HEK293T (cell line): ENCODE measurements at regions not wholly inside any gene's neighbourhood (a gene's known extent, or its start where the extent isn't known, plus 50 kb on each side); places are given as distances from the start of the nearest gene placed in this dataset.

ENCODE experiments used
- CTCF ChIA-PET: fragments of 350-600 bp; formaldehyde crosslinking; extraction: SDS; loops from one replicate; lab custom pipeline; 2021; ENCODE audit warnings: antibody characterized with exemption, inconsistent platforms; lab: Yijun Ruan, JAX
- POLR2A ChIA-PET: fragments of 350-600 bp; formaldehyde crosslinking; extraction: SDS; loops from one replicate; lab custom pipeline; 2020; ENCODE audit warnings: antibody characterized with exemption, inconsistent platforms; lab: Yijun Ruan, JAX
- DNase-seq: peaks from one replicate; pipeline ENCODE4 v3.0.0; 2012; ENCODE audit warnings: mixed read lengths; ENCODE audit errors: extremely low spot score
- ARNT ChIP-seq: fragments of 450-650 bp; IDR thresholded peaks from 2 replicates; pipeline ENCODE4 v1.6.1; 2017; ENCODE audit warnings: mild to moderate bottlenecking
- BHLHE40 ChIP-seq: fragments of 450-650 bp; IDR thresholded peaks from 2 replicates; pipeline ENCODE4 v1.6.1; 2016; ENCODE audit warnings: mild to moderate bottlenecking, moderate library complexity, borderline replicate concordance
- CTBP1 ChIP-seq: fragments of 450-650 bp; IDR thresholded peaks from 2 replicates; pipeline ENCODE4 v1.6.1; 2016; ENCODE audit warnings: borderline replicate concordance
- ELF4 ChIP-seq: fragments of 450-650 bp; IDR thresholded peaks from 2 replicates; pipeline ENCODE4 v1.6.1; 2017; ENCODE audit warnings: antibody characterized with exemption
- FOXA1 ChIP-seq: fragments of 450-650 bp; IDR thresholded peaks from 2 replicates; pipeline ENCODE4 v1.6.1; 2016; ENCODE audit warnings: mild to moderate bottlenecking
- FOXK2 ChIP-seq: fragments of 450-650 bp; IDR thresholded peaks from 2 replicates; pipeline ENCODE4 v1.6.1; 2016; ENCODE audit warnings: mild to moderate bottlenecking
- FOXM1 ChIP-seq: fragments of 450-650 bp; IDR thresholded peaks from 2 replicates; pipeline ENCODE4 v1.6.1; 2017; ENCODE audit warnings: mild to moderate bottlenecking, borderline replicate concordance
- HDGF ChIP-seq: fragments of 450-650 bp; IDR thresholded peaks from 2 replicates; pipeline ENCODE4 v1.6.1; 2017; ENCODE audit warnings: antibody characterized with exemption, borderline replicate concordance
- L3MBTL2 ChIP-seq: fragments of 450-650 bp; conservative IDR thresholded peaks from 2 replicates; pipeline ENCODE4 v1.6.1; 2016; ENCODE audit warnings: mild to moderate bottlenecking
- LEF1 ChIP-seq: fragments of 450-650 bp; IDR thresholded peaks from 2 replicates; pipeline ENCODE4 v1.6.1; 2017; ENCODE audit warnings: mild to moderate bottlenecking, borderline replicate concordance
- NFRKB ChIP-seq: fragments of 450-650 bp; IDR thresholded peaks from 2 replicates; pipeline ENCODE4 v1.6.1; 2016; ENCODE audit warnings: mild to moderate bottlenecking, moderate library complexity
- SP1 ChIP-seq: fragments of 450-650 bp; IDR thresholded peaks from 2 replicates; pipeline ENCODE4 v1.6.1; 2017
- SUZ12 ChIP-seq: fragments of 450-650 bp; IDR thresholded peaks from 2 replicates; pipeline ENCODE4 v1.6.1; 2016; ENCODE audit warnings: mild to moderate bottlenecking
- TARDBP ChIP-seq: fragments of 450-650 bp; IDR thresholded peaks from 2 replicates; pipeline ENCODE4 v1.6.1; 2016
- ZNF384 ChIP-seq: fragments of 450-650 bp; IDR thresholded peaks from 2 replicates; pipeline ENCODE4 v1.6.1; 2016
- TF ChIP-seq, protein P1 (sequence below): fragments of 450-650 bp; IDR thresholded peaks from 2 replicates; pipeline ENCODE4 v1.6.1; 2016

DNA sequence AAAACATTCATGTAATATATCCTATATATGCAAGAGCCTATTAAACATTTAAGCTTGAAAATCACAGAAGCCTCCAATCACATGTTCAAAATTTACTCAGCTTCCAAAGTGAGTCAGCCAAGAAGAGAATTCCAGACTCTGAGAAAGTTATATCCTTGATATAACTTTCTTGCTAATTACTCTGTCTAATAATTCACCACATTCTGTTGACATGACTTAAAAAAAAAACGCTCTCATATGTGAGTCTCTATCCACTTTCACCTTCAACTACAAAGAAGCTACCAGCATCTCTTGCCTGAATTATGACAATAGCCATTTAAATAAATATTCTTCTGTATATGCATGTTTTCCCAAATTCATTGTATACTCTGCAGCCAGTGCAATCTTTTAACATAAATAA is 1116.3 kb upstream of the CADM2 start:
- DNase-seq, result no peak
- ChIA-PET POLR2A (no interaction called here), CTCF (no interaction called here)
- TF ChIP-seq SP1 (no peak), FOXA1 (no peak), LEF1 (no peak), ZNF384 (no peak), ELF4 (no peak), SUZ12 (no peak), FOXK2 (no peak), L3MBTL2 (no peak), BHLHE40 (no peak), ARNT (no peak), NFRKB (no peak), FOXM1 (no peak), HDGF (no peak), CTBP1 (no peak), TARDBP (no peak)
- TF ChIP-seq, protein P1, sequence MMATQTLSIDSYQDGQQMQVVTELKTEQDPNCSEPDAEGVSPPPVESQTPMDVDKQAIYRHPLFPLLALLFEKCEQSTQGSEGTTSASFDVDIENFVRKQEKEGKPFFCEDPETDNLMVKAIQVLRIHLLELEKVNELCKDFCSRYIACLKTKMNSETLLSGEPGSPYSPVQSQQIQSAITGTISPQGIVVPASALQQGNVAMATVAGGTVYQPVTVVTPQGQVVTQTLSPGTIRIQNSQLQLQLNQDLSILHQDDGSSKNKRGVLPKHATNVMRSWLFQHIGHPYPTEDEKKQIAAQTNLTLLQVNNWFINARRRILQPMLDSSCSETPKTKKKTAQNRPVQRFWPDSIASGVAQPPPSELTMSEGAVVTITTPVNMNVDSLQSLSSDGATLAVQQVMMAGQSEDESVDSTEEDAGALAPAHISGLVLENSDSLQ, result no peak

DNA sequence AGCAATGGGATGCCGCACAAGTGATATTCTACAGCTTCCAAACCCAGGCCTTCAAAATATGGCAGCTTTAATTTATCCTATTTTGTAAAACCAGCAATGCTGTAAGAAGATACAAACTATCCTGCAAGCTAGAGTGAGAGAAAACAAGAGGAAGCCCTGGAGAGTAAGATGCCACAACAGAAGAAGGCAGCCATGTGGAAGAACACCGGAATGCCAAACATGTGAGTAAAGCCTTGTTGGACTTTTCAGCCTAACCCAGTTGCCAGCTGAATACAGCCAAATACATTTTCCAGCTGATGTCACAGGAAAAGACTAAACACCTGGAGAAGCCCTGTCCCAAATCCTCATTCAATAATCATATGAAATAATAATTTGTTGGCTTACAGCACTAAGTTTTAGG is 1115.1 kb upstream of the CADM2 start:
- no peak for TF ChIP-seq ZNF384
- TF ChIP-seq FOXA1, result no peak
- TF ChIP-seq TARDBP, result no peak
- TF ChIP-seq FOXM1, result no peak
- TF ChIP-seq ELF4, result no peak
- TF ChIP-seq NFRKB, result no peak
- TF ChIP-seq BHLHE40, result no peak
- no peak for TF ChIP-seq L3MBTL2
- TF ChIP-seq LEF1, result no peak
- TF ChIP-seq SUZ12, result no peak
- no peak for DNase-seq
- ChIA-PET CTCF (no interaction called here), POLR2A (no interaction called here)

DNA sequence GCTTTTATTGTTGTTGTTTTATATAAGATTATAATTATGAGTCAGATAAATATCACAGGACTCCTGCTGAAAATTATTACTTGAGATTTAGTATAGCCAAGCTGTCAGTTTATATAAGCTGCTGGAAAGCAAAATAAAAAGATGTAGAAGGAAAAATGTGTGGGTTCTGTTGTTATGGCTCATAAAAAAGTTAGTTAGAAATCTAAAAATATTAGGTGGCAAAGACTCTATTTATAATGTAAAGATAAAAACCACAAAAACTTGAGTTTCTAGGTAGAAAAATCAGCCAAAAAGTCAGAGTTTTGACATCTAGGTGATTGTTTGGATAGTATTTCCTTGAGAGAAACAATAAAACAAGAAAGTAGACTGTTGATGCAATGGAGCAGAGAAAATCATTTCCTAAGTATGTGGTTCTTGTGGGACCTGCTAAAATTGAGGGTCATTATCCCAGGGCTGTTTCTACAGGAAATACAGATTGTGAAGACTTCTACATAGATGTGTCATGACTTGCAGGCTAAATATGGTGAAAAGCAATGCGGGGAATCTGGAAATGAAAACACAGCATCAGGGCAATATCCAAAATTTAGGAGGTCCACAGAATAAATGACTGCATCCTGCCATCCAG is 1109.6 kb upstream of the CADM2 start:
- POLR2A ChIA-PET, result no interaction called here
- no peak for DNase-seq
- CTCF ChIA-PET, result no interaction called here
- TF ChIP-seq FOXM1 (no peak), L3MBTL2 (no peak), FOXA1 (no peak)

DNA sequence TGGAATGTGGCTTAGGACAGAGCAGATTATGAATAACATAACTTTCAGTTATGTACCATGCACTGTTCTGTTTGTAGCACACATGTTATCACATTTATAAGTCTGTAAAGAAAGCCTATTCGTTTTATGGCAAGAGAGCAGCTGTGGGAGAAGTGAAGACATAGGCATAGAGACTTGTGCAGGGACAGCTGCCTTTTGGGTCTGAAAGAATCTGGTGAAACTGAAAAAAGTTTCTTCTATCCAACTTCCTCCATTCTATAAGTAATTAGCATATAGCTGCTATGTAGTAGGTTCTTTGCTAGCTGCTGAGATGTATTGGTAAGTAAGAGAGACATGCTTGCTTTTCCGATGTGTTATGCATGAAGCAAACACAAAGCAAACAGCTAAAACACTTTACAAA is 1095.4 kb upstream of the CADM2 start:
- DNase-seq, result no peak

DNA sequence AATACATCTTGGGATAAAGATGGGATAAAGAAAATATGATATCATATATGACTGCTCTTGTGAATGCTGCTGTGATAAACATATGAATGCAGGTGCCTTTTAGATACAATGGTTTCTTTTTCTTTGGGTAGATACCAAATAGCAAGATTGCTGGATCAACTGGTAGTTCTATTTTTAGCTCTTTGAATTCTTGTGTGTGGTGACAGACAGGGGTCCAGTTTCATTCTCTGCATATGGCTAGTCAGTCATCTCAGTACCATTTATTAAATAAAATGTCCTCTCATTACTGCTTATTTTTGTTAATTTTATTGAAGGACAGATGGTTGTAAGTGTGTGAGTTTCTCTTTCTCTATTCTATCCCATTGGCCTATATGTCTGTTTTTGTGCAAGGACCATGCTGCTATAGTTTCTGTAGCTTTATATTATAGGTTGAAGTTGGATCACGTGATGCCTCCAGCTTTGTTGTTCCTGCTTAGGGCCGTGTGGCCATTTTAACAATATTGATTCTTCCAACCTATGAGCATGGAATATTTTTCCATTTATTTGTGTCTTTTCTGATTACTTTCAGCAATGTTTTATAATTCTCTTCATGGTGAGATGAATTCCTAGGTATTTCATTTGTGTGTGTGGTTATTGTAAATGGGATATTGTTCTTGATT is 1089.8 kb upstream of the CADM2 start:
- DNase-seq, result no peak
- ChIA-PET CTCF (no interaction called here), POLR2A (no interaction called here)
- TF ChIP-seq, protein P1, result no peak
- TF ChIP-seq SP1, result no peak
- TF ChIP-seq BHLHE40, result no peak
- no peak for TF ChIP-seq NFRKB

More for the DNA sequence above, 1095.4 kb upstream of the CADM2 start:
- ChIA-PET POLR2A (no interaction called here), CTCF (no interaction called here)
- no peak for TF ChIP-seq SUZ12
- TF ChIP-seq FOXM1, result no peak
- no peak for TF ChIP-seq LEF1
- TF ChIP-seq FOXA1, result no peak
- TF ChIP-seq L3MBTL2, result no peak
- no peak for TF ChIP-seq SP1
- no peak for TF ChIP-seq ZNF384
- no peak for TF ChIP-seq NFRKB
- TF ChIP-seq FOXK2, result no peak
- no peak for TF ChIP-seq BHLHE40
- TF ChIP-seq ARNT, result no peak
- no peak for TF ChIP-seq HDGF
- no peak for TF ChIP-seq ELF4
- TF ChIP-seq CTBP1, result no peak
- TF ChIP-seq, protein P1, result no peak
- TF ChIP-seq TARDBP, result no peak

DNA sequence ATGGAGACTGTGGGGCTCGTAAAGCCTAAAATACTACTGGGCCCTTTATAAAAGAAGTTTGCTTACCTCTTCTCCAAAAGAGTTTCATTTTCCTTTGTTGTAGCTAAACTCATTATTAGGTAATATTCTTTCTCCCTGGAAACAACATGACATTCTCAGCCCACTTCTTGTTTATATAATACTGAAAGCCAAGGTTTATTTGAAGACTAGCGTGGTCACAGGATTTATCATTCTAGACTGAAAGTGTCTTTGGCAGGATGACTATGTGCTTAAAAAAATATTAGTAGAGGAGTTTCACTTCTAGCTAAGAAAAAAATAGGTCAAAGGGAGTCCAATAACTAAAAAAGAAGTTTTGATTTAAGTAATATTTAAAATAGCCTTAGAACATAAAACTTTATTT is 1085.2 kb upstream of the CADM2 start:
- no peak for TF ChIP-seq BHLHE40
- ChIA-PET POLR2A (no interaction called here), CTCF (no interaction called here)
- DNase-seq, result no peak

DNA sequence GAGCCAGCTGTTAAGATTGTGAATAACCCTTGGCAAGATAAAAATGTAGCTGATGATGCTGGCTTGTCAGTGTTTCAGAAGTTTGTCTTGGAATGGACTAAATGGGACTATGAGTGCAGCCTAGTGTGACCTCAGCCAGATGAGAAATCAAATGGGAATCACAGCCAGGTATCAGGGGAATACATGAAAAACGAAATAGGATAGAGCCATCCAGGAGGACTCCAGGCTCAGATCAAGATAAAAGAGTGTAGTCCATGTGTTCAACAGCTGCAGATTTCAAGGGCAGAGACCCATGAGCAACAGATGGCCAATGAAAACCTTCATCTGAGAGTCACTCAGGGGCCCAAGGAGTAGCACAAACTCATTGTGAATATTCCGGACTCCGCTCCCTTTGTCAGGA is 1080.9 kb upstream of the CADM2 start:
- ChIA-PET CTCF (no interaction called here), POLR2A (no interaction called here)
- no peak for TF ChIP-seq NFRKB
- no peak for TF ChIP-seq ARNT
- no peak for TF ChIP-seq TARDBP
- TF ChIP-seq, protein P1, result no peak
- TF ChIP-seq BHLHE40, result no peak
- TF ChIP-seq CTBP1, result no peak
- TF ChIP-seq SP1, result no peak
- TF ChIP-seq FOXM1, result no peak
- TF ChIP-seq L3MBTL2, result no peak
- no peak for TF ChIP-seq HDGF
- TF ChIP-seq LEF1, result no peak
- no peak for TF ChIP-seq FOXK2
- no peak for TF ChIP-seq FOXA1
- no peak for TF ChIP-seq SUZ12
- no peak for TF ChIP-seq ZNF384
- no peak for TF ChIP-seq ELF4
- no peak for DNase-seq
